Epithelial cell of esophagus (primary cell): ENCODE measurements at regions not wholly inside any gene's neighbourhood (a gene's known extent, or its start where the extent isn't known, plus 50 kb on each side); places are given as distances from the start of the nearest gene placed in this dataset.

Experiments
- DNase-seq: peaks from one replicate; pipeline ENCODE4 v3.0.0; 2010; ENCODE audit warnings: low read depth
- H3K4me3 ChIP-seq: 2 replicates; pipeline ENCODE4 v1.5.1; 2011; ENCODE audit warnings: mild to moderate bottlenecking, low read length, control low read depth
- CTCF ChIP-seq: IDR thresholded peaks from 2 replicates; pipeline ENCODE4 v1.5.1; 2011; ENCODE audit warnings: low read depth, mild to moderate bottlenecking, low read length, control low read depth, inconsistent platforms; ENCODE audit not compliant: insufficient read depth; ENCODE audit errors: missing control alignments

GRCh38 chr6:113406048-113406695 lies 451.0 kb upstream of the MARCKS start:
- H3K4me3 ChIP-seq: no peak overlapping the region
- no peak for TF ChIP-seq CTCF
- DNase-seq: peak; percentile 4

- TF ChIP-seq CTCF: no peak
- H3K4me3 ChIP-seq: no peak overlapping the region
- DNase-seq: peak; percentile 62
Measured at GRCh38 chr6:113411011-113411410, 446.1 kb upstream of the MARCKS start.

GRCh38 chr6:113412589-113413357 lies 444.4 kb upstream of the MARCKS start:
- no peak overlapping the region for H3K4me3 ChIP-seq
- TF ChIP-seq CTCF: no peak
- DNase-seq: peak; percentile 36

GRCh38 chr6:113414511-113414910 lies 442.6 kb upstream of the MARCKS start:
- peak; percentile 83 for DNase-seq
- TF ChIP-seq CTCF: peak; percentile 84
- H3K4me3 ChIP-seq: no peak overlapping the region

GRCh38 chr6:113416170-113416569 lies 441.0 kb upstream of the MARCKS start:
- H3K4me3 ChIP-seq: no peak overlapping the region
- DNase-seq: no peak
- TF ChIP-seq CTCF: no peak

GRCh38 chr6:113420290-113420689 lies 436.9 kb upstream of the MARCKS start:
- no peak for DNase-seq
- no peak overlapping the region for H3K4me3 ChIP-seq
- no peak for TF ChIP-seq CTCF
